CD4-positive, CD25-positive, alpha-beta regulatory T cell (primary cell): ENCODE measurements at regions not wholly inside any gene's neighbourhood (a gene's known extent, or its start where the extent isn't known, plus 50 kb on each side); places are given as distances from the start of the nearest gene placed in this dataset.

Experiments
- ATAC-seq, 2 donors: fragments of 150-1000 bp; cut with Tn5 transposase; one replicate each; pipeline ENCODE4 v1.10.0; 2021; ENCODE audit warnings: low read depth in 2 of 2, moderate number of reproducible peaks in 2 of 2, moderate library complexity in 1 of 2
- DNase-seq, 3 donors: peaks; one replicate each; pipeline versions ENCODE4 v3.0.0 to v3.0.0-alpha.2; 2012 to 2022; ENCODE audit warnings: mixed read lengths in 1 of 3
- H3K27ac ChIP-seq: one replicate; pipeline ENCODE4 v1.7.0; 2013; ENCODE audit warnings: mild to moderate bottlenecking, low read length; ENCODE audit not compliant: insufficient read depth, poor library complexity, severe bottlenecking
- H3K27me3 ChIP-seq: one replicate; pipeline ENCODE4 v1.7.0; 2013; ENCODE audit warnings: low read length; ENCODE audit not compliant: control insufficient read depth, insufficient read depth
- H3K36me3 ChIP-seq: one replicate; pipeline ENCODE4 v1.7.0; 2013; ENCODE audit warnings: mild to moderate bottlenecking, low read length, moderate library complexity; ENCODE audit not compliant: control insufficient read depth, insufficient read depth
- H3K4me1 ChIP-seq: 2 replicates; pipeline ENCODE4 v1.7.0; 2013; ENCODE audit warnings: mild to moderate bottlenecking, low read length; ENCODE audit not compliant: insufficient read depth, control insufficient read depth, poor library complexity, severe bottlenecking
- H3K4me3 ChIP-seq: one replicate; pipeline ENCODE4 v1.7.0; 2013; ENCODE audit warnings: low read depth, mild to moderate bottlenecking, low read length, moderate library complexity
- H3K9me3 ChIP-seq, 2 experiments: 1 replicate in 1 of 2; 2 replicates in 1 of 2; pipeline ENCODE4 v1.7.0; 2013; ENCODE audit warnings: low read length in 2 of 2, mild to moderate bottlenecking in 1 of 2, moderate library complexity in 1 of 2; ENCODE audit not compliant: control insufficient read depth in 2 of 2
- H3K27ac Mint-ChIP-seq, 3 donors: one replicate each; pipeline ENCODE4 v1.8.0; 2020 to 2022; ENCODE audit warnings: mild to moderate bottlenecking in 3 of 3, mixed read lengths in 3 of 3, moderate library complexity in 2 of 3
- H3K27me3 Mint-ChIP-seq: one replicate; pipeline ENCODE4 v1.8.0; 2022; ENCODE audit warnings: mild to moderate bottlenecking, mixed read lengths
- H3K36me3 Mint-ChIP-seq: one replicate; pipeline ENCODE4 v1.8.0; 2020; ENCODE audit warnings: mixed read lengths
- H3K4me1 Mint-ChIP-seq, 4 donors: one replicate each; pipeline ENCODE4 v1.8.0; 2020 to 2022; ENCODE audit warnings: mixed read lengths in 4 of 4, mild to moderate bottlenecking in 1 of 4
- H3K4me3 Mint-ChIP-seq, 4 donors: one replicate each; pipeline ENCODE4 v1.8.0; 2020 to 2022; ENCODE audit warnings: mild to moderate bottlenecking in 4 of 4, mixed read lengths in 4 of 4, moderate library complexity in 3 of 4
- H3K9me3 Mint-ChIP-seq, 7 donors: one replicate each; pipeline ENCODE4 v1.8.0; 2020 to 2022; ENCODE audit warnings: mixed read lengths in 7 of 7, mild to moderate bottlenecking in 3 of 7, moderate library complexity in 2 of 7

DNA sequence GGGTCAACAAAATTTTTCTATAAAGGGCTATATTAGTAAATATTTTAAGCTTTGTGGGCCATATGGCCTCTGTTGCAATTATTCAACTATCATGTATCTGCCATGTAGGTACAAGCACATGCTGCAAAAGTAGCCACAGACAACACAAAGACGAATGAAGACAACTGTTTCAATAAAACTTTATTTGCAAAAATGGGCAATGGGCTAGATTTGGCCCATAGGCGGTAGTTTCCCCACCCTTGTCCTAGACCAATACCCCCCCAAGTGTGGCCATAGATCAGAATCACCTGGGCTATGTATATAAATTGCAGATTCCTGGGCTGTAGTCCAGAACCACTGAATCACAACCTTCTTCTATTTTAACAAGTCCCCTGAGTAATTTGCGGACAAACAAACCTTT lies 331.0 kb upstream of the PSMD7 start:
- Histone ChIP-seq H3K9me3 (no peaks in the 10 kb centered on the region), H3K27ac (no peak overlapping the region), H3K4me1 (no peaks in the 10 kb centered on the region), H3K36me3 (no peaks in the 10 kb centered on the region), H3K4me3 (no peak overlapping the region), H3K27me3 (no peaks in the 10 kb centered on the region)
- no peaks in the 10 kb centered on the region for H3K27me3 Mint-ChIP-seq
- no peak overlapping the region for H3K4me3 Mint-ChIP-seq
- no peaks in the 10 kb centered on the region for H3K36me3 Mint-ChIP-seq
- peaks cover 0 to 9% (median 0%) of the 10 kb centered on the region in 7 donors for H3K9me3 Mint-ChIP-seq
- ATAC-seq, result no peak
- no peak for DNase-seq
- no peak overlapping the region for H3K27ac Mint-ChIP-seq
- H3K4me1 Mint-ChIP-seq, result no peaks in the 10 kb centered on the region

DNA sequence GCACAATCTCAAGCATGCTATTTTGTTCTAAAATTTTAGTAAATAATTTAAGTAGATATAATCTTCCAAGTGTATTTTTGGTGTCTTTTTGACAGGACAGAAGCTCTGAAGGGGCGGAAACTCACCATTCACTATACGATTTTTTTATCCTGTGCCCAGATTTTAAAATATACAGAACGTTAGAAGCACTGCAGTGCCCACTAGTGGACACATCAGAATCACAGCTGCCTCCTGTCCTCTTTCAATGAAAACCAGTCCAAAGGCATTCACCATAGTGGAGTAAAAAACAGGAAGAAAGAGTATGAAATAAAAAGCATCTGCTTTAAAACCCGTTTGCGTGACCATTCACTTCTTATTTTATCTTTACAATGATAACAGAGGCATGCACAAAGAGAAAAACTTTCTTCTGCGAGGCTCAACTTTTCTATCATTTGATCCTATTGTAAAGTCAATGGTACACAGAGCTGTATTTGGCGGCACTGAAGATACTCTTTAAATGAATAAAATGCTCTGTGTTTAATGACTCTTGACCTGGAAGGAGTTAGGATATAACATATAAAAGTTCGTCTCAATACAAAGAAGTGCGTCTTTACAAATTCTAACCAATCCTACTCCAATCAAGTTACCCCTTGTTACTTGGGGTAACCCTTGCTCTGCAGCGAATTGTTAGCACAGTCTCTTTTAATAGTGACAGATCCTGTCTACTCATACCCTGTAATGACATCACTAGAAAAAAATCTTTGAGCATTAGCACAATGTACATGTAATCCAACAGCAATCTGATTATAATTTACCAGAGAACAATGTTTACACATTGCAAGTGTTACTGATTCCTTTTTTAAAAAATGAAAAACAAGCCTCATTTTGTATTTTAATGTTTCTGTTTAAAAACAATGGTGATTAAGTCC lies 339.8 kb upstream of the PSMD7 start:
- Mint-ChIP-seq H3K27me3 (no peaks in the 10 kb centered on the region), H3K36me3 (no peaks in the 10 kb centered on the region), H3K27ac (no peak overlapping the region), H3K4me1 (no peaks in the 10 kb centered on the region), H3K9me3 (peaks cover 0 to 5% (median 2%) of the 10 kb centered on the region in 7 donors), H3K4me3 (no peak overlapping the region)
- Histone ChIP-seq H3K4me1 (no peaks in the 10 kb centered on the region), H3K9me3 (no peaks in the 10 kb centered on the region), H3K36me3 (no peaks in the 10 kb centered on the region), H3K27ac (no peak overlapping the region), H3K4me3 (no peak overlapping the region), H3K27me3 (peaks cover 1% of the 10 kb centered on the region)
- no peak for ATAC-seq
- DNase-seq, result peak in 1 of 3 donors; percentile 35

DNA sequence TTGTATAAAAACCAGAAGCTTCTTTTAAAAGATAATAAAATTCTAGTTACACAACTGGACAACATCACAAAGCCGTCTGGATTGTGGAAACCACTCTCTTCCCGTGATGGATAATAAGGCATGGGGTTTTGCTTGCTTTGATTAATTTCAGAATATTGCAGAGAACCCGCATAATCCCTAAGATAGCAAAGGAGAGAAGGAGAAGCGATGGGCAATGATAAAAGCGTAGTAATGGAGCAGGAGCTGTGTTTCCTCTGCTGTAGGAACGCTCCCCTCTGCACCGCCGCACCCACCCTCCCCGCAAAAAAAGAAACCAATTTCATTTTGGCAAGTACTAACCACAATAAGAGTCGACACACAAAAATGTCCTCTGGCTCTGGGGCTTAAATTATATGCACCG lies 340.9 kb upstream of the PSMD7 start:
- H3K4me3 ChIP-seq, result no peak overlapping the region
- no peaks in the 10 kb centered on the region for H3K4me1 ChIP-seq
- H3K27me3 ChIP-seq, result peaks cover 1% of the 10 kb centered on the region
- no peaks in the 10 kb centered on the region for H3K9me3 ChIP-seq
- H3K27me3 Mint-ChIP-seq, result no peaks in the 10 kb centered on the region
- no peaks in the 10 kb centered on the region for H3K36me3 Mint-ChIP-seq
- H3K27ac ChIP-seq, result no peak overlapping the region
- peaks cover 0 to 3% (median 1%) of the 10 kb centered on the region in 7 donors for H3K9me3 Mint-ChIP-seq
- H3K4me3 Mint-ChIP-seq, result no peak overlapping the region
- DNase-seq (no peak), ATAC-seq (no peak)
- no peaks in the 10 kb centered on the region for H3K4me1 Mint-ChIP-seq
- H3K36me3 ChIP-seq, result no peaks in the 10 kb centered on the region
- H3K27ac Mint-ChIP-seq, result no peak overlapping the region

DNA sequence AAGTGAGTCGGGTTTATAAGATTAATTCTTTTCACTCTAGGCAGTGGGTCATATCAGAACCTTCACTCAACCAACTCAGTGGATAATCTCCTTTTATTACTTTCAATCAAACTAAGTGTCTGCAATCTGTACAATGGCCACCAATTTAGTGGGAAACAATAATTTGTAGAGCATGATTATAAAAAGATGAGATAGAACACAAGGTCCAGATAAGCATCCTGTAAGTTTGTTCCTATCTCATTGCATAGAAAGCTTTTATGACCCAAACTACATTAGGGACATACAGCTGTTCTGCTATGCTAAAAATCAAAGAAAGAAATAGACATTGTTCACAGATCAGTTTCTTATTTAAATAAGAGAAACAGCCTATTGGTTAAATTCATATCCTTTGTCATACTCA lies 341.4 kb upstream of the PSMD7 start:
- H3K36me3 Mint-ChIP-seq, result no peaks in the 10 kb centered on the region
- Histone ChIP-seq H3K4me3 (no peak overlapping the region), H3K9me3 (no peaks in the 10 kb centered on the region), H3K27ac (no peak overlapping the region), H3K36me3 (no peaks in the 10 kb centered on the region), H3K27me3 (peaks cover 1% of the 10 kb centered on the region), H3K4me1 (no peaks in the 10 kb centered on the region)
- H3K4me1 Mint-ChIP-seq, result no peaks in the 10 kb centered on the region
- no peak for DNase-seq
- no peak overlapping the region for H3K27ac Mint-ChIP-seq
- no peak overlapping the region for H3K4me3 Mint-ChIP-seq
- no peak for ATAC-seq
- H3K27me3 Mint-ChIP-seq, result no peaks in the 10 kb centered on the region
- peaks cover 0 to 2% (median 0%) of the 10 kb centered on the region in 7 donors for H3K9me3 Mint-ChIP-seq

DNA sequence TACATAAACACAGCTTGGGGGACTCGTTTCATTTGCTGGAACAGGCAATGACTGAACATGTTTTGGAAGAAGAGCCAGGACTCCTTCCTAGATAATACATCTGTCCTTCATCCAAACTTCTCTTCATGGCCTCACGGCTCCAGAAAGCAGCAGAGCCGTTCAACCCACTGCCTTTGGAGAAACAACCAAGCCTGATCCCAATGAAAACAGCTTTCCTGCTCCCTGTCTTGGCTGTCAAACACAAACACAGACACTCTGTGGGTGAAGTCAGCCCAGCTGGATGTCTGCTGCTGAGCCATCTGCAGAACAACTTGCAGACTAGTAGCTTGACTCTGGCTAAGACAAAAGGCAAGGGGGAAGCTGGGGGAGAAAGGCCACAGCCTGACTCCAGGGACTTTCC lies 345.1 kb upstream of the PSMD7 start:
- H3K27ac Mint-ChIP-seq, result no peak overlapping the region
- H3K4me1 ChIP-seq, result no peaks in the 10 kb centered on the region
- peaks cover 0 to 2% (median 0%) of the 10 kb centered on the region in 7 donors for H3K9me3 Mint-ChIP-seq
- H3K27ac ChIP-seq, result no peak overlapping the region
- no peak overlapping the region for H3K4me3 ChIP-seq
- no peak overlapping the region for H3K4me3 Mint-ChIP-seq
- H3K36me3 ChIP-seq, result no peaks in the 10 kb centered on the region
- ATAC-seq (no peak), DNase-seq (no peak)
- H3K27me3 ChIP-seq, result no peaks in the 10 kb centered on the region
- no peaks in the 10 kb centered on the region for H3K4me1 Mint-ChIP-seq
- H3K27me3 Mint-ChIP-seq, result no peaks in the 10 kb centered on the region
- no peaks in the 10 kb centered on the region for H3K36me3 Mint-ChIP-seq
- no peaks in the 10 kb centered on the region for H3K9me3 ChIP-seq

DNA sequence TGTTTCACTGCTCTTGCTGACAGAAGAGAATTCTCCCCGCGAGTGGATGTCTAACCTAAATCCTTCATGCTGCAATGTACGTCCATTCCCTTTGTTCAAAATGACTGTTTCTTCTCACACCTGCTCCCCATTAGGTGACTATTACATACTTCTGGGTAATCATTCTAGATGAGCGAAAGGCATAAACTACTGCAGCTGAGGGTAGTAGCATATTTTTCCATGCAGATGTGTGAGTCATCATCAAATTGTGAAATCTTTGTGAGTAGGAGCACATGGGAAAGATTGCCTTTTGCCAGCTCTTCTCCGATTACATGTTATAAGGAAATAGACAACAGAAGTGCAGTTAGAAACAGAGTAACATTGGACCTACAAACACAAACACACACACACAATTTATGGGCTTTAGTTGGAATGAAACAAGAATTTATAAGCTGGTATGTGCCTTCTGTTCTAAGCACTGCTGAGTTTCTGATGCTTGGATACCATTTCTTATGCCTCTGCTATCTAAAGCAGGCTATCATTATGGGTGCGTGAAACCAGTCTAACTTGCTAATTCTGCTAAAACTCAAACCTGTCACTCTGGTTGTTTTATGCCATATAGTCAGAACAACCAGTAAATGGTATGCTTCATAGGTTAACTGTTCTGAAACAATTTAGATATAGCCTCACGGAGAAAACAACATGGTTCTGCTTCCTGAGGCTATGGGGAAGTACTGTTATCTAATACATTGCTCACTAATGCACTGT lies 346.9 kb upstream of the PSMD7 start:
- H3K27ac Mint-ChIP-seq, result no peak overlapping the region
- Histone ChIP-seq H3K4me3 (no peak overlapping the region), H3K27ac (no peak overlapping the region), H3K36me3 (no peaks in the 10 kb centered on the region), H3K9me3 (no peaks in the 10 kb centered on the region), H3K27me3 (no peaks in the 10 kb centered on the region), H3K4me1 (no peaks in the 10 kb centered on the region)
- H3K27me3 Mint-ChIP-seq, result no peaks in the 10 kb centered on the region
- H3K9me3 Mint-ChIP-seq, result peaks cover 0 to 4% (median 0%) of the 10 kb centered on the region in 7 donors
- ATAC-seq (no peak), DNase-seq (no peak)
- no peaks in the 10 kb centered on the region for H3K4me1 Mint-ChIP-seq
- H3K36me3 Mint-ChIP-seq, result no peaks in the 10 kb centered on the region
- H3K4me3 Mint-ChIP-seq, result no peak overlapping the region

DNA sequence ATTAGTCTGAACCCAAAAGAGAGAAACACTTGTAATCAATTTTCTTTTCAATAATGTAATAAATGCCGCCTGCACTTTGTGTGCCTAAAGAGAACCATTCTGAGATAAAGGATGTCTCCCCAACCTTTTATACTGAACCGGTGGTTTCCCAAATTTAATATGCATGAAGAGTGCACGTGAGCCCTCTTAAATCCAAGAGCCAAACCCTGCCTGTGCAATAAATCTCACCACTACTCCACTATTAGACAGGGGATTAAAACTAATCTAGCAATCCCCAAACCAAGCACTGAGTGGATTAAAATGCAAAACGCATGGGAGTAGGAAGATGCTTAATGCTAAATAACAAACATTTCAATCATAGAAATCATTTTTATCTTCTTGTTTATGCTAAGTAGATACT lies 351.0 kb upstream of the PSMD7 start:
- Histone ChIP-seq H3K27ac (no peak overlapping the region), H3K4me3 (no peak overlapping the region), H3K9me3 (no peaks in the 10 kb centered on the region), H3K36me3 (no peaks in the 10 kb centered on the region), H3K4me1 (no peaks in the 10 kb centered on the region), H3K27me3 (no peaks in the 10 kb centered on the region)
- peaks cover 0 to 4% (median 0%) of the 10 kb centered on the region in 7 donors for H3K9me3 Mint-ChIP-seq
- DNase-seq (no peak), ATAC-seq (no peak)
- no peaks in the 10 kb centered on the region for H3K4me1 Mint-ChIP-seq
- H3K4me3 Mint-ChIP-seq, result no peak overlapping the region
- no peak overlapping the region for H3K27ac Mint-ChIP-seq
- H3K36me3 Mint-ChIP-seq, result no peaks in the 10 kb centered on the region
- no peaks in the 10 kb centered on the region for H3K27me3 Mint-ChIP-seq
